ENCODE measurements at regions not wholly inside any gene's neighbourhood (a gene's known extent, or its start where the extent isn't known, plus 50 kb on each side); places are given as distances from the start of the nearest gene placed in this dataset.

- ATAC-seq (no peak), DNase-seq (ENCODE audit: low spot score) (no peak)
- Mint-ChIP-seq H3K36me3 (peaks cover 42% of the 10 kb centered on the region), H3K4me3 (no peak overlapping the region), H3K4me1 (no peaks in the 10 kb centered on the region), H3K27me3 (ENCODE audit: low read depth) (peaks cover 2% of the 10 kb centered on the region; the same call in 1 of the 2 replicates), H3K27ac (no peak overlapping the region), H3K9me3 (peaks cover 71% of the 10 kb centered on the region)
- TF ChIP-seq E2F5 (CRISPR knock-in tag; IDR thresholded peaks at IDR 0.05) (no peak), EMX1 (CRISPR knock-in tag; IDR thresholded peaks at IDR 0.05) (no peak), SP1 (CRISPR knock-in tag; conservative IDR thresholded peaks at IDR 0.05) (no peak)
- CTCF ChIA-PET = no interaction called here
- POLR2A ChIA-PET = no interaction called here
Measured at GRCh38 chr18:71678144-71678543, 866.0 kb downstream of the CBLN2 start.

- H3K9me3 Mint-ChIP-seq = peaks cover 68% of the 10 kb centered on the region
- no peaks in the 10 kb centered on the region for H3K4me1 Mint-ChIP-seq
- no peak overlapping the region for H3K27ac Mint-ChIP-seq
- CTCF ChIA-PET = no interaction called here
- peaks cover 40% of the 10 kb centered on the region for H3K36me3 Mint-ChIP-seq
- no peak for DNase-seq (ENCODE audit: low spot score)
- ATAC-seq = no peak
- POLR2A ChIA-PET = no interaction called here
- TF ChIP-seq ATF1 (CRISPR knock-in tag; IDR thresholded peaks at IDR 0.05) (no peak), TP53 (CRISPR knock-in tag; IDR thresholded peaks at IDR 0.05) (no peak), ATF6 (CRISPR knock-in tag; IDR thresholded peaks at IDR 0.05) (no peak), MYBL2 (CRISPR knock-in tag; IDR thresholded peaks at IDR 0.05) (no peak), USF1 (CRISPR knock-in tag; IDR thresholded peaks at IDR 0.05) (no peak), ERG (CRISPR knock-in tag; IDR thresholded peaks at IDR 0.05) (no peak)
- peaks cover 2% of the 10 kb centered on the region; the same call in 1 of the 2 replicates for H3K27me3 Mint-ChIP-seq (ENCODE audit: low read depth)
- H3K4me3 Mint-ChIP-seq = no peak overlapping the region
Measured at GRCh38 chr18:71673954-71674353, 870.2 kb downstream of the CBLN2 start.

- no peak for ATAC-seq
- no peak overlapping the region for H3K27ac Mint-ChIP-seq
- peaks cover 68% of the 10 kb centered on the region for H3K9me3 Mint-ChIP-seq
- peaks cover 2% of the 10 kb centered on the region; the same call in 1 of the 2 replicates for H3K27me3 Mint-ChIP-seq (ENCODE audit: low read depth)
- CTCF ChIA-PET = no interaction called here
- no peak for DNase-seq (ENCODE audit: low spot score)
- H3K36me3 Mint-ChIP-seq = peaks cover 41% of the 10 kb centered on the region
- no peak overlapping the region for H3K4me3 Mint-ChIP-seq
- H3K4me1 Mint-ChIP-seq = no peaks in the 10 kb centered on the region
- POLR2A ChIA-PET = no interaction called here
- TF ChIP-seq ZNF317 (CRISPR knock-in tag; IDR thresholded peaks at IDR 0.05; ENCODE audit: borderline replicate concordance, low read depth) (no peak), ZNF121 (CRISPR knock-in tag; IDR thresholded peaks at IDR 0.05) (no peak), ZBTB43 (CRISPR knock-in tag; IDR thresholded peaks at IDR 0.05) (no peak), SP1 (CRISPR knock-in tag; conservative IDR thresholded peaks at IDR 0.05) (no peak), OVOL2 (CRISPR knock-in tag; IDR thresholded peaks at IDR 0.05; ENCODE audit: borderline replicate concordance) (no peak), ZNF232 (CRISPR knock-in tag; IDR thresholded peaks at IDR 0.05) (no peak), TEAD4 (CRISPR knock-in tag; IDR thresholded peaks at IDR 0.05) (no peak), TEAD1 (CRISPR knock-in tag; IDR thresholded peaks at IDR 0.05) (no peak), IRF2 (CRISPR knock-in tag; IDR thresholded peaks at IDR 0.05; ENCODE audit: borderline replicate concordance, low read depth) (no peak), ZNF425 (CRISPR knock-in tag; conservative IDR thresholded peaks at IDR 0.05) (no peak), USF2 (CRISPR knock-in tag; IDR thresholded peaks at IDR 0.05) (no peak), FOXP1 (CRISPR knock-in tag; IDR thresholded peaks at IDR 0.05; ENCODE audit: borderline replicate concordance) (no peak), GTF2I (CRISPR knock-in tag; conservative IDR thresholded peaks at IDR 0.05) (no peak), E2F4 (CRISPR knock-in tag; IDR thresholded peaks at IDR 0.05; ENCODE audit: borderline replicate concordance, low read depth) (no peak)
Measured at GRCh38 chr18:71673498-71673897, 870.6 kb downstream of the CBLN2 start.
